Loucy (cell line): ENCODE measurements at regions not wholly inside any gene's neighbourhood (a gene's known extent, or its start where the extent isn't known, plus 50 kb on each side); places are given as distances from the start of the nearest gene placed in this dataset.

ENCODE experiments used
- EZH2phosphoT487 ChIP-seq: fragments of 200-600 bp; IDR thresholded peaks from 2 replicates; pipeline ENCODE4 v1.6.1; 2018; ENCODE audit warnings: antibody characterized with exemption, mild to moderate bottlenecking, moderate library complexity, borderline replicate concordance
- TF ChIP-seq, protein P1 (sequence below): fragments of 200-600 bp; sonication (generic); conservative IDR thresholded peaks from 2 replicates; pipeline ENCODE4 v1.5.1; 2014; ENCODE audit warnings: mild to moderate bottlenecking, antibody characterized with exemption, low read length

DNA sequence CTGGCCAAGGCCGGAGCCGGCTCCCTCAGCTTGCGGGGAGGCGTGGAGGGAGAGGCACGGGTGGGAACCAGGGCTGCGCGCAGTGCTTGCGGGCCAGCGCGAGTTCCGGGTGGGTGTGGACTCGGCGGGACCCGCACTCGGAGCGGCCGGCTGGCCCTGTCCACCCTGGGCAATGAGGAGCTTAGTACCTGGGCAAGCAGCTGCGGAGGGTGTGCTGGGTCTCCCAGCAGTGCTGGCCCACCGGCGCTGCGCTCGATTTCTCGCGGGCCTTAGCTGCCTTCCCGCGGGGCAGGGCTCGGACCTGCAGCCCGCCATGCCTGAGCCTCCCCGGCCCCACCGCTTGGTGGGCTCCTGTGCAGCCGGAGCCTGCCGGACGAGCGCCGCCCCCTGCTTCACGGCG is 91.4 kb upstream of the MAN1A1 start:
- TF ChIP-seq, protein P1, sequence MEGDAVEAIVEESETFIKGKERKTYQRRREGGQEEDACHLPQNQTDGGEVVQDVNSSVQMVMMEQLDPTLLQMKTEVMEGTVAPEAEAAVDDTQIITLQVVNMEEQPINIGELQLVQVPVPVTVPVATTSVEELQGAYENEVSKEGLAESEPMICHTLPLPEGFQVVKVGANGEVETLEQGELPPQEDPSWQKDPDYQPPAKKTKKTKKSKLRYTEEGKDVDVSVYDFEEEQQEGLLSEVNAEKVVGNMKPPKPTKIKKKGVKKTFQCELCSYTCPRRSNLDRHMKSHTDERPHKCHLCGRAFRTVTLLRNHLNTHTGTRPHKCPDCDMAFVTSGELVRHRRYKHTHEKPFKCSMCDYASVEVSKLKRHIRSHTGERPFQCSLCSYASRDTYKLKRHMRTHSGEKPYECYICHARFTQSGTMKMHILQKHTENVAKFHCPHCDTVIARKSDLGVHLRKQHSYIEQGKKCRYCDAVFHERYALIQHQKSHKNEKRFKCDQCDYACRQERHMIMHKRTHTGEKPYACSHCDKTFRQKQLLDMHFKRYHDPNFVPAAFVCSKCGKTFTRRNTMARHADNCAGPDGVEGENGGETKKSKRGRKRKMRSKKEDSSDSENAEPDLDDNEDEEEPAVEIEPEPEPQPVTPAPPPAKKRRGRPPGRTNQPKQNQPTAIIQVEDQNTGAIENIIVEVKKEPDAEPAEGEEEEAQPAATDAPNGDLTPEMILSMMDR = no peak
- TF ChIP-seq EZH2phosphoT487 = no peak
